ENCODE measurements at regions not wholly inside any gene's neighbourhood (a gene's known extent, or its start where the extent isn't known, plus 50 kb on each side); places are given as distances from the start of the nearest gene placed in this dataset.

GRCh38 chr3:177437513-177438337 is 240.4 kb upstream of the TBL1XR1 start:
- TF ChIP-seq CTCF (IDR thresholded peaks at IDR 0.05; ENCODE audit: low read depth, low read length): no peak
- no peaks in the 10 kb centered on the region for H3K36me3 ChIP-seq

GRCh38 chr3:177438596-177439220 is 241.4 kb upstream of the TBL1XR1 start:
- H3K4me1 ChIP-seq (ENCODE audit: low read depth): no peaks in the 10 kb centered on the region
- H3K36me3 ChIP-seq: no peaks in the 10 kb centered on the region
- H3K27ac ChIP-seq: no peak overlapping the region
- H3K27me3 ChIP-seq: no peaks in the 10 kb centered on the region
- H3K9me3 ChIP-seq (ENCODE audit: low read depth): no peaks in the 10 kb centered on the region
- H3K4me3 ChIP-seq: no peak overlapping the region
- DNase-seq (ENCODE audit: low read depth in 1 of 2, low spot score in 1 of 2): no peak
- no peak for TF ChIP-seq CTCF (IDR thresholded peaks at IDR 0.05; ENCODE audit: low read depth, low read length)

More at GRCh38 chr3:177437513-177438337, 240.4 kb upstream of the TBL1XR1 start:
- Histone ChIP-seq H3K27me3 (no peaks in the 10 kb centered on the region), H3K27ac (no peak overlapping the region), H3K4me3 (no peak overlapping the region), H3K9me3 (ENCODE audit: low read depth) (no peaks in the 10 kb centered on the region), H3K4me1 (ENCODE audit: low read depth) (no peaks in the 10 kb centered on the region)
- no peak for DNase-seq (ENCODE audit: low read depth in 1 of 2, low spot score in 1 of 2)

- Histone ChIP-seq H3K4me3 (no peak overlapping the region), H3K4me1 (ENCODE audit: low read depth) (no peaks in the 10 kb centered on the region), H3K27ac (no peak overlapping the region), H3K27me3 (no peaks in the 10 kb centered on the region), H3K36me3 (no peaks in the 10 kb centered on the region), H3K9me3 (ENCODE audit: low read depth) (no peaks in the 10 kb centered on the region)
- TF ChIP-seq CTCF (IDR thresholded peaks at IDR 0.05; ENCODE audit: low read depth, low read length): no peak
- peak in 1 of 2 donors; percentile 81 for DNase-seq (ENCODE audit: low read depth in 1 of 2, low spot score in 1 of 2)
These were observed 242.5 kb upstream of the TBL1XR1 start for GRCh38 chr3:177439694-177440269.

- Histone ChIP-seq H3K36me3 (no peaks in the 10 kb centered on the region), H3K27me3 (no peaks in the 10 kb centered on the region), H3K27ac (no peak overlapping the region), H3K4me3 (no peak overlapping the region), H3K4me1 (ENCODE audit: low read depth) (no peaks in the 10 kb centered on the region), H3K9me3 (ENCODE audit: low read depth) (no peaks in the 10 kb centered on the region)
- no peak for TF ChIP-seq CTCF (IDR thresholded peaks at IDR 0.05; ENCODE audit: low read depth, low read length)
- no peak for DNase-seq (ENCODE audit: low read depth in 1 of 2, low spot score in 1 of 2)
These were observed 243.3 kb upstream of the TBL1XR1 start for GRCh38 chr3:177440456-177441104.

- H3K27me3 ChIP-seq: no peaks in the 10 kb centered on the region
- H3K27ac ChIP-seq: no peak overlapping the region
- no peaks in the 10 kb centered on the region for H3K36me3 ChIP-seq
- H3K4me3 ChIP-seq: no peak overlapping the region
- H3K9me3 ChIP-seq (ENCODE audit: low read depth): no peaks in the 10 kb centered on the region
- DNase-seq (ENCODE audit: low read depth in 1 of 2, low spot score in 1 of 2): no peak
- H3K4me1 ChIP-seq (ENCODE audit: low read depth): no peaks in the 10 kb centered on the region
- no peak for TF ChIP-seq CTCF (IDR thresholded peaks at IDR 0.05; ENCODE audit: low read depth, low read length)
These were observed 244.1 kb upstream of the TBL1XR1 start for GRCh38 chr3:177441276-177441812.
